ENCODE measurements at regions not wholly inside any gene's neighbourhood (a gene's known extent, or its start where the extent isn't known, plus 50 kb on each side); places are given as distances from the start of the nearest gene placed in this dataset.

- Mint-ChIP-seq H3K36me3 (ENCODE audit: low read depth) (no peaks in the 10 kb centered on the region), H3K4me1 (no peaks in the 10 kb centered on the region), H3K9me3 (no peaks in the 10 kb centered on the region), H3K27ac (no peak overlapping the region), H3K27me3 (ENCODE audit: low read depth, poor library complexity) (peaks cover 10% of the 10 kb centered on the region), H3K4me3 (no peak overlapping the region)
- DNase-seq: no peak
- TF ChIP-seq CTCF (IDR thresholded peaks at IDR 0.05): no peak
Measured at GRCh38 chr14:28671425-28671824, 95.2 kb upstream of the FOXG1 start.

GRCh38 chr14:28673056-28673455, 93.5 kb upstream of the FOXG1 start:
- Mint-ChIP-seq H3K27ac (no peak overlapping the region), H3K4me3 (no peak overlapping the region), H3K9me3 (no peaks in the 10 kb centered on the region), H3K36me3 (ENCODE audit: low read depth) (no peaks in the 10 kb centered on the region), H3K27me3 (ENCODE audit: low read depth, poor library complexity) (peaks cover 8% of the 10 kb centered on the region), H3K4me1 (no peaks in the 10 kb centered on the region)
- DNase-seq: no peak
- TF ChIP-seq CTCF (IDR thresholded peaks at IDR 0.05): no peak

- no peak for DNase-seq
- Mint-ChIP-seq H3K27ac (no peak overlapping the region), H3K4me3 (no peak overlapping the region), H3K4me1 (no peaks in the 10 kb centered on the region), H3K27me3 (ENCODE audit: low read depth, poor library complexity) (peaks cover 4% of the 10 kb centered on the region), H3K36me3 (ENCODE audit: low read depth) (no peaks in the 10 kb centered on the region), H3K9me3 (no peaks in the 10 kb centered on the region)
- no peak for TF ChIP-seq CTCF (IDR thresholded peaks at IDR 0.05)
Measured at GRCh38 chr14:28676479-28676878, 90.1 kb upstream of the FOXG1 start.

GRCh38 chr14:28677381-28677780, 89.2 kb upstream of the FOXG1 start:
- no peak for TF ChIP-seq CTCF (IDR thresholded peaks at IDR 0.05)
- Mint-ChIP-seq H3K4me1 (no peaks in the 10 kb centered on the region), H3K36me3 (ENCODE audit: low read depth) (no peaks in the 10 kb centered on the region), H3K4me3 (no peak overlapping the region), H3K9me3 (no peaks in the 10 kb centered on the region), H3K27me3 (ENCODE audit: low read depth, poor library complexity) (peaks cover 4% of the 10 kb centered on the region), H3K27ac (no peak overlapping the region)
- DNase-seq: no peak

- no peak for DNase-seq
- no peak overlapping the region for H3K27ac Mint-ChIP-seq
- no peaks in the 10 kb centered on the region for H3K4me1 Mint-ChIP-seq
- H3K27me3 Mint-ChIP-seq (ENCODE audit: low read depth, poor library complexity): no peaks in the 10 kb centered on the region
- H3K4me3 Mint-ChIP-seq: no peak overlapping the region
- peaks cover 6% of the 10 kb centered on the region for H3K9me3 Mint-ChIP-seq
- no peaks in the 10 kb centered on the region for H3K36me3 Mint-ChIP-seq (ENCODE audit: low read depth)
- no peak for TF ChIP-seq CTCF (IDR thresholded peaks at IDR 0.05)
Measured at GRCh38 chr14:28678887-28679286, 87.7 kb upstream of the FOXG1 start.

- H3K36me3 Mint-ChIP-seq (ENCODE audit: low read depth): no peaks in the 10 kb centered on the region
- H3K27ac Mint-ChIP-seq: no peak overlapping the region
- no peak for TF ChIP-seq CTCF (IDR thresholded peaks at IDR 0.05)
- peaks cover 10% of the 10 kb centered on the region for H3K9me3 Mint-ChIP-seq
- no peaks in the 10 kb centered on the region for H3K27me3 Mint-ChIP-seq (ENCODE audit: low read depth, poor library complexity)
- H3K4me3 Mint-ChIP-seq: no peak overlapping the region
- H3K4me1 Mint-ChIP-seq: no peaks in the 10 kb centered on the region
- DNase-seq: no peak
Measured at GRCh38 chr14:28681681-28682080, 84.9 kb upstream of the FOXG1 start.

Data from nephron progenitor cell (in vitro differentiated cells).